K562 (cell line): ENCODE measurements at regions not wholly inside any gene's neighbourhood (a gene's known extent, or its start where the extent isn't known, plus 50 kb on each side); places are given as distances from the start of the nearest gene placed in this dataset.

Experiments
- ATAC-seq: fragments of 200-7000 bp; cut with Tn5 transposase; 3 replicates; pipeline ENCODE4 v1.9.1; 2020; ENCODE audit warnings: moderate library complexity
- BruUV-seq: library from RNA; stranded (reverse); fragments of 400-500 nt; replicated peaks from 2 replicates; lab custom pipeline; 2021; lab: Mats Ljungman, UMichigan
- CTCF ChIA-PET: fragments of 300-600 bp; formaldehyde crosslinking; extraction: SDS; loops from one replicate; lab custom pipeline; 2021; ENCODE audit warnings: low intra/inter-chr PET ratio; lab: Yijun Ruan, JAX
- POLR2A ChIA-PET: fragments of 300-600, 350-650 bp; sonication (Branson Sonifier 250); formaldehyde crosslinking; extraction: SDS; loops from one replicate; lab custom pipeline; 2021; ENCODE audit warnings: antibody characterized with exemption, inconsistent platforms; lab: Yijun Ruan, JAX
- DNase-seq, 4 experiments: peaks; one replicate each; pipeline versions ENCODE4 v3.0.0 to v3.0.0-alpha.2; 2011 to 2018; ENCODE audit warnings: low spot score in 3 of 4, mixed read lengths in 3 of 4; ENCODE audit errors: extremely low read depth in 1 of 4
- FAIRE-seq: peaks from 2 replicates; lab custom pipeline; 2011; peaks lifted over from hg19 to GRCh38; lab: Jason Lieb, UNC
- H2AFZ ChIP-seq: 2 replicates; pipeline ENCODE4 v1.6.0; 2011; ENCODE audit warnings: low read depth, low read length, control low read depth, inconsistent platforms
- H3K27ac ChIP-seq: fragments of 200-600 bp; 3 replicates; pipeline ENCODE4 v1.8.0; 2011; ENCODE audit warnings: low read depth, mild to moderate bottlenecking, control low read depth, inconsistent platforms, low read length, moderate library complexity, mixed read lengths; ENCODE audit errors: extremely low read depth
- H3K27me3 ChIP-seq, 2 experiments: fragments of 300-600 bp in 1 of 2; 2 replicates in 1 of 2; 3 replicates in 1 of 2; pipeline versions ENCODE4 v1.6.0 to v1.8.0; 2011; ENCODE audit warnings: inconsistent platforms in 2 of 2, low read length in 2 of 2, mild to moderate bottlenecking in 1 of 2, mixed read lengths in 1 of 2, moderate library complexity in 1 of 2; ENCODE audit not compliant: control insufficient read depth in 2 of 2, insufficient read depth in 2 of 2
- H3K36me3 ChIP-seq: fragments of 300-600 bp; 3 replicates; pipeline ENCODE4 v1.8.0; 2011; ENCODE audit warnings: mild to moderate bottlenecking, low read length, inconsistent platforms; ENCODE audit not compliant: control insufficient read depth, insufficient read depth
- H3K4me1 ChIP-seq, 2 experiments: fragments of 200-600 bp in 1 of 2; replicated peaks in 1 of 2; 2 replicates in 1 of 2; 3 replicates in 1 of 2; pipeline versions ENCODE4 v1.5.1 to v1.8.0; 2011; ENCODE audit warnings: inconsistent platforms in 2 of 2, low read length in 2 of 2, mild to moderate bottlenecking in 1 of 2, mixed read lengths in 1 of 2, moderate library complexity in 1 of 2; ENCODE audit not compliant: control insufficient read depth in 2 of 2, insufficient read depth in 2 of 2
- H3K4me2 ChIP-seq: 2 replicates; pipeline ENCODE4 v1.6.1; 2011; ENCODE audit warnings: low read length, control low read depth, inconsistent platforms, mixed read lengths; ENCODE audit not compliant: insufficient read depth
- H3K4me3 ChIP-seq: fragments of 200-600 bp; sonication (generic), shearing (Covaris generic); 2 replicates; pipeline ENCODE4 v1.5.1; 2016; ENCODE audit warnings: control low read depth, inconsistent platforms
- H3K79me2 ChIP-seq: fragments of 200-600 bp; 3 replicates; pipeline ENCODE4 v1.8.0; 2011; ENCODE audit warnings: low read length, inconsistent platforms; ENCODE audit not compliant: control insufficient read depth, insufficient read depth
- H3K9ac ChIP-seq, 2 experiments: 2 replicates each; pipeline versions ENCODE4 v1.6.0 to v1.6.1; 2011; ENCODE audit warnings: low read depth in 2 of 2, low read length in 2 of 2, control low read depth in 1 of 2, inconsistent platforms in 1 of 2, mild to moderate bottlenecking in 1 of 2, mixed read lengths in 1 of 2; ENCODE audit not compliant: insufficient read depth in 1 of 2
- H3K9me1 ChIP-seq: one replicate; pipeline ENCODE4 v1.6.0; 2011; ENCODE audit warnings: inconsistent platforms, mild to moderate bottlenecking, low read length, moderate library complexity; ENCODE audit not compliant: control insufficient read depth, insufficient read depth
- H3K9me3 ChIP-seq: replicated peaks from 2 replicates; pipeline ENCODE4 v1.5.1; 2011; ENCODE audit warnings: low read depth, low read length, inconsistent platforms; ENCODE audit not compliant: control insufficient read depth, insufficient read depth
- H4K20me1 ChIP-seq: replicated peaks from 2 replicates; pipeline ENCODE4 v1.6.1; 2011; ENCODE audit warnings: low read length, inconsistent platforms, mixed read lengths; ENCODE audit not compliant: control insufficient read depth, insufficient read depth
- ETV6 ChIP-seq, 3 experiments: fragments of 150-350 bp in 1 of 3; sonication (generic) in 1 of 3; formaldehyde crosslinking in 1 of 3; IDR thresholded peaks; 2 replicates each; pipeline versions ENCODE4 v1.6.1 to v1.8.0; 2014 to 2022; ENCODE audit warnings: borderline replicate concordance in 2 of 3, low read depth in 2 of 3, antibody characterized with exemption in 1 of 3, low read length in 1 of 3, mild to moderate bottlenecking in 1 of 3, missing genetic modification reagents in 1 of 3
- IFI16 ChIP-seq: fragments of 250-450 bp; sonication (Bioruptor Pico); IDR thresholded peaks from 2 replicates; pipeline ENCODE4 v2.1.2; 2022; ENCODE audit warnings: mild to moderate bottlenecking, inconsistent platforms
- ILF3 ChIP-seq: fragments of 450-650 bp; IDR thresholded peaks from 2 replicates; pipeline ENCODE4 v1.6.1; 2018; ENCODE audit warnings: antibody characterized with exemption, mild to moderate bottlenecking, moderate library complexity, borderline replicate concordance
- KLF16 ChIP-seq: IDR thresholded peaks from 2 replicates; pipeline ENCODE4 v1.6.1; 2016; ENCODE audit warnings: antibody characterized with exemption
- MAX ChIP-seq: sonication (generic); formaldehyde crosslinking; IDR thresholded peaks from 2 replicates; pipeline ENCODE4 v1.9.0; 2022; ENCODE audit warnings: mild to moderate bottlenecking, missing genetic modification reagents
- MCM5 ChIP-seq: fragments of 450-650 bp; IDR thresholded peaks from 2 replicates; pipeline ENCODE4 v1.6.1; 2016; ENCODE audit warnings: low read depth
- WGBS: fragments of 100-300 bp; shearing (Covaris generic); methylation state at CpG from one replicate; pipeline ENCODE4 v1.1.6; 2016; ENCODE audit warnings: low coverage, mixed read lengths; ENCODE audit not compliant: insufficient coverage; ENCODE audit errors: missing lambda C conversion rate; 5-methylcytosine and 5-hydroxymethylcytosine counted together
- in situ Hi-C: fragments of 300-500 bp; cut with MboI; formaldehyde crosslinking; loops from 4 replicates; pipeline ENCODE4 v1.15.0; 2018; ENCODE audit warnings: inconsistent platforms, mixed read lengths
- intact Hi-C: fragments of 100-400 bp; cut with micrococcal nuclease; formaldehyde crosslinking; loops from 2 replicates; pipeline ENCODE4 v1.14.2; 2022
- TF ChIP-seq, protein P1 (sequence below): sonication (generic); formaldehyde crosslinking; IDR thresholded peaks from 2 replicates; pipeline ENCODE4 v1.8.1; 2022; ENCODE audit warnings: missing genetic modification reagents

DNA sequence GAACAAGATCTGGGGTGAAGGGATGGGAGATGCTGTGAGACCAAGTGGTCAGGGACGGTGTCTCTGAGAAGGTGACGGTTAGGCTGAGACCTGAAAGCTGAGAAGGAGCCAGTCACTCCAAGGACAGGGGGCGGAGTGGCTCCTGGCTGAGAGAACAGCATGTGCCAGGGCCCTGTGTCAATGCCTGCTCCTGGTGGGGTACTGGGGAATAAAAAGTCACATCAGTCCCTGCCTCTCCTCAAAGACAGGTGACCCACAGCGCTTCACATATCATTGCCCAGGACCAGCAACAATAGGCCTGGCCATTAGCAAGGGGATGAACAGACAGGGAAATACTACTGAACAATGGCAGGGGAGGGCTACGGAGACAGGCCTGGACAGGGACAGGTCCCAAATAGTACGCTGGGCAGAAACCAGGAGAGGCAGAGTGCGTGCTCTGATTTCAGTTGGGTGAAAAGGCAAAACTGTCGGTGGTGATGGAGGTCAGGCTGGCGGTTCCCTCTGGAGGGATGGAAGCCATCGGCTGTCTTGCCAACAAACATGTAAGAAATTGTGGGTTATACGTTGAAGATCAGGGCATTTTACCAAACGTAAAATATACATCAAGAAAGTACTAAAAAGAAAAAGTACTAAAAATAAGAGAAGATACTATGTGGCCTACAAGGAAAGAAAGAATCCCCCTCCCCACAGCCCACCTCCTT lies 64.3 kb downstream of the C9orf50 start:
- in situ Hi-C loops: no loop called here
- H3K9ac ChIP-seq: no peak overlapping the region; a peak in 1 of 4 replicates

More for the DNA sequence above, 64.3 kb downstream of the C9orf50 start:
- ATAC-seq (no peak), FAIRE-seq (no peak), DNase-seq (no peak)
- peaks cover 0 to 5% of the 10 kb centered on the region in 2 experiments; a peak in 1 of 5 replicates for H3K27me3 ChIP-seq
- H3K4me3 ChIP-seq: no peak overlapping the region
- no peak for TF ChIP-seq IFI16 (CRISPR knock-in tag)
- no peak for TF ChIP-seq MAX (CRISPR knock-in tag)
- TF ChIP-seq, protein P1, sequence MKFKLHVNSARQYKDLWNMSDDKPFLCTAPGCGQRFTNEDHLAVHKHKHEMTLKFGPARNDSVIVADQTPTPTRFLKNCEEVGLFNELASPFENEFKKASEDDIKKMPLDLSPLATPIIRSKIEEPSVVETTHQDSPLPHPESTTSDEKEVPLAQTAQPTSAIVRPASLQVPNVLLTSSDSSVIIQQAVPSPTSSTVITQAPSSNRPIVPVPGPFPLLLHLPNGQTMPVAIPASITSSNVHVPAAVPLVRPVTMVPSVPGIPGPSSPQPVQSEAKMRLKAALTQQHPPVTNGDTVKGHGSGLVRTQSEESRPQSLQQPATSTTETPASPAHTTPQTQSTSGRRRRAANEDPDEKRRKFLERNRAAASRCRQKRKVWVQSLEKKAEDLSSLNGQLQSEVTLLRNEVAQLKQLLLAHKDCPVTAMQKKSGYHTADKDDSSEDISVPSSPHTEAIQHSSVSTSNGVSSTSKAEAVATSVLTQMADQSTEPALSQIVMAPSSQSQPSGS: no peak
- no peak for TF ChIP-seq ILF3
- no peak for TF ChIP-seq KLF16
- TF ChIP-seq MCM5: no peak
- no peak for TF ChIP-seq ETV6 (IDR thresholded peaks at IDR 0.05; ENCODE audit: borderline replicate concordance in 1 of 2, low read depth in 2 of 2, low read length in 1 of 2)
- TF ChIP-seq ETV6 (CRISPR knock-in tag; IDR thresholded peaks at IDR 0.05; ENCODE audit: borderline replicate concordance): no peak
- peaks cover 0 to 31% of the 10 kb centered on the region in 2 experiments; a peak in 2 of 5 replicates for H3K4me1 ChIP-seq
- WGBS: 55% methylated on average over 12 of the region's 12 CpGs
- no peaks in the 10 kb centered on the region for H3K36me3 ChIP-seq
- H3K9me3 ChIP-seq: no peaks in the 10 kb centered on the region
- BruUV-seq: no TSS peak
- no peaks in the 10 kb centered on the region for H4K20me1 ChIP-seq
- H3K4me2 ChIP-seq: no peak overlapping the region
- no peaks in the 10 kb centered on the region for H3K9me1 ChIP-seq
- intact Hi-C loops: loop anchor here (10.0 kb wide), 1 partner anchor 48 kb away; no protein-coding TSS in a partner anchor
- no peak overlapping the region for H3K27ac ChIP-seq
- ChIA-PET POLR2A (interaction anchor here (0.6 to 0.7 kb wide), 2 partner anchors 156 to 270 kb away, joined by 3 to 4 read pairs; no protein-coding TSS in a partner anchor), CTCF (no interaction called here)
- H2AFZ ChIP-seq: no peak overlapping the region
- no peaks in the 10 kb centered on the region for H3K79me2 ChIP-seq
